NCI-H1105 treated with DMSO at 0.1 percent for 48 hours (cell line): ENCODE measurements at regions not wholly inside any gene's neighbourhood (a gene's known extent, or its start where the extent isn't known, plus 50 kb on each side); places are given as distances from the start of the nearest gene placed in this dataset.
A peak's percentile ranks its signal among the peaks of the same experiment; 100 is the strongest.

Experiments
- DNase-seq: peaks from one replicate; lab custom pipeline; 2025; lab: John Stamatoyannopoulos, UW

DNA sequence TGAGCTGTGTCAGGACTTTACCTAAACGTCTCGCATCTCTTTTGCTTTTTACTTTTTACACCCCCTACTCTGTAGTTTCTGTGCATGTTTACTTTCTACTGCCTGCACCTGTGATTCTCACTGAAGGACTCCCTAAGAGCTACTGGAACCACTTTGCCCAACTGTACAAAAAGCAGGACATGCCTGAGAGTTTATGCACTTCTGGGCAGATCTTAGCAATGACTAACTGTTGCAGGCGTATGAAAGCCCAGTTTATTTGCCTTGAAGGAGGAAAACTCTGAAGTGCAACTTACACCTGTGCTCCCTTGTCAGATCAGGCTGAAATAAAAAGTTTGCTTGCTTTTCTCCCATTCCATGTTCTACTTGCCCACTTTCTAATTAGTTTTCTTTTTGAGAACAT, 467.0 kb upstream of the USP24 start:
- DNase-seq, result no peak

DNA sequence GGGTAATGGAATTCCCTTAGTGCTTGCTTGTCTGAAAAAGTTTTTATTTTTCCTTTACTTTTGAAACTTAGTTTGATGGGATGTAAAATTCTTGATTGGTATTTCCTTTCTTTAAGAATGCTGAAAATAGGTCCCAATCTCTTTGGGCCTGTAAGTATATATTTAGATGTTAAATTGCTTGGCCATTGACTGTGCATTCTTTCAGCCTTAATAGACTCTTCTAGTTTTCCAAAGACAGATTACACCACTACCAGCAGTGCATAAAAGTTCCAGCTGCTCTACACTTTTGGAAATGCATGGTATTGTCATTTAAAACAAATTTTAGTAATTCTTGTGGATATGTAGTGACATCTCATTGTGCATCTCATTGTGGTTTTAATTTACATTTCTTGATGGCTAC, 464.8 kb upstream of the USP24 start:
- no peak for DNase-seq

DNA sequence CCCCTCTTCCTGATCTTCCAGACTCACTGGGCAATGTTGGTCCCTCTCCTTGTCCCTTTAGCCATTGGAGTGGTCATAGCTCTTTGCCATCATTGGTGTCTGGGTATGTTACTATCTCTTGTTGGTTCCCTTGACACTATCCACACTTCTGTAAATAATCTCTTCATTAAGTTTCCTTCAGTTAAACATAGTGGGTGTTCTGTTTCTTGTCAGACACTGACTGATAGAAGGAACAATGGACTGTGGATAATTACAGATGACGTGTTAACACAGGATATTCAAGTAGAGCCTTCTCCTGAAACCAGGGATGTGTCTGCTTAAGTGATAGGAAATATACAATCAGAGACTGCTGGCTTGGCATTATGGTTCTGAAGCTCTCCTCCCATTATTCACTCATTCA, 458.3 kb upstream of the USP24 start:
- DNase-seq, result no peak

DNA sequence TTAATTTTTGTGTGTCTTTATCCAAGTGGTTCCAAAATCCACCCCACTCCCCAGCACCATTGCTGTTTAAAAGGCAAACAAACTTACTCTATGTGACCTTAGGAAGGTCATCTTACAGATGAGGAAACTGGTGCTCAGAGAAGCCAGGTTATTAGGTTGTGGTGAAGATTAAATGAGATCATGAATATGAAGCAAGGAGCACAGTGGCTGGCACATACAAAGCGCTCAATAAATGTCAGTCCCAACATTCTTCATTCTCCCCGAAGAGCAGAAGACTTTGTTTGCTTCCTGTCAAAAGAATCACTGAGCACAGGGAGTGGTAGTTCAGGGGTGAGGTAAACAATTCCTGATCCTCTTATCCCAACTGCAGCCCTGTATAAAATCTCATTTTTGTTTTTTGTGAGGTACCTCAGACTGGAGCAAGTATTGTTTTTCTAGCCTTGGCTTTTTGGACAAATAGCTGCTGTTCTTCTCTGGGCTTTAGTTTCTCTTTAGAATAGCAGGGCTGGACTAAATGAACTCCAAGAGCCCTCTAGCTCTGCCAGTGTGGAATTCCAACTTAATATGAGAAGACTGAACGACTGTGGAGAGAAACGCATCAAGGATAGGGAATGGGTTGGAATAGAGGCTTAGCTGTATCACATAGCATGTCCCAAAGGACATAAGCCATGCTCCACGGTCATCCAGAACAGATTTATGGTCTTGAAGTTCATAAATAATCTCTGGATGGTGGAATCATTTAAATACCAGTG, 455.3 kb upstream of the USP24 start:
- DNase-seq, result no peak

DNA sequence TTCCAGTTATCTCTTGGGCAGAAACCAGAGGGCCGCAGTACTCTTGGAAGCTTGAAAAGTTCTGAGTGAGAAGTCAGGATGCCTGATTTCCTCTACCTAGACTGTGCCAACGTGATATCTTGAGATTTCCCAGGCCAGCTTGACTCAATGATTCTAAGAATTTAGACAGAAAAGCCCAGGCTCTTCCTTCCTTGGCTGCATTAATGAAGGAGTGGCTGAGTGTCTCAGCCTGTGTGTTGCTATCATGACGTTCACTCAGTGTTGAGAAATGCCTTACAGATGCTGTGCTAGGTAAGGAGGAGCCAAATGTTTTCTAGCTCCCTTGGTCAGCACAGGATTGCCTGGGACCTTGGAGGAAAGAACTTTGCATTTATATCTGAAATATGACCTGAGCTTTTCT, 454.1 kb upstream of the USP24 start:
- DNase-seq, result no peak

DNA sequence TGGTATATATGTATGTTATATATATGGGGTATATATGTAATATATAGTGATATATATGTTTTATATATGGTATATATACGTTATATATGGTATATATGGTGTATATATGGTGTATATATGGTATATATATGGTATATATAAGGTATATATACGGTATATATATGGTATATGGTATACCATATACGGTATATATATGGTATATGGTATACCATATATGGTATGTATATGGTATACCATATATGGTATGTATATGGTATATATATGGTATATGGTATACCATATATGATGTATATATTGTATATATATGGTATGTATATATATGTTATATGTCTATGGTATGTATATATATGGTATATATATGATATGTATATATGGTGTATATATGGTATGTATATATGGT, 447.7 kb upstream of the USP24 start:
- DNase-seq, result no peak

DNA sequence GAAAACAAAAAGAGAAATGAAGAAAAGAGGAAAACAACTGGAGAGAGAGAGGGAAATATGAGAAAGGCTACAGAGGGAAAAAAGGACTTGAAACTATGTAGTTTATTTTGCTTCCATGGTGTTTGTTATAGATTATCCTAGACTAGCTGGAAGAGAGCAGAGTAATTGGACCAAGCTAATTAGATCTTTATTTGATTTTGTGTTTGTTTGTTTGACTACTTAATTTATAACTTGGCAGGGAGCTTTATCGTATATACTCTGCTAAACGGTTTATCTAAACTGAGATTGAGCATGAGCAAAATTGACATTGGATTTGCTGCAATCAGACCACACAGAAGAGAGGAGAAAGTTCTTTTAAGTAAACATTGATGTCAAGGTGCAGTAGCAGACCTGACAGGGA, 443.8 kb upstream of the USP24 start:
- peak; percentile 43 for DNase-seq

DNA sequence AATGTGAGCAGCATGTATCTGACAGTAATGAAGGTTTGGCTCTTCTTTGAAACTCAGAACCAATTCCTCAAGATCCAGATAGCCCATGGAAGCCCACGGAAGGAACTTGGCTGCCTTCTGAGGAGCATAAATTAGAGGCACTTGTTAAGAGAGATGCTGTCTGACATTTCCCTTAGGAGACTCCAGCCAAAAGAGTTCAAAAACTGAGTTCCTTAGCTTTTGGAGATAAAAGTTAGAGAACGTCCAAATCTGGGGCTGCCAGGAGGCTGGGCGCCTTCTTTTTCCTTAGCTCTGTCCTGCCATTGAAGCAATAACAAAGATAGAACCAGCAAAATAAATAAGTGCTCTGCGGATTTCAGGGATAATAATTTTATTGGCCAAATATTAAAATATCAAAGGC, 439.6 kb upstream of the USP24 start:
- no peak for DNase-seq

DNA sequence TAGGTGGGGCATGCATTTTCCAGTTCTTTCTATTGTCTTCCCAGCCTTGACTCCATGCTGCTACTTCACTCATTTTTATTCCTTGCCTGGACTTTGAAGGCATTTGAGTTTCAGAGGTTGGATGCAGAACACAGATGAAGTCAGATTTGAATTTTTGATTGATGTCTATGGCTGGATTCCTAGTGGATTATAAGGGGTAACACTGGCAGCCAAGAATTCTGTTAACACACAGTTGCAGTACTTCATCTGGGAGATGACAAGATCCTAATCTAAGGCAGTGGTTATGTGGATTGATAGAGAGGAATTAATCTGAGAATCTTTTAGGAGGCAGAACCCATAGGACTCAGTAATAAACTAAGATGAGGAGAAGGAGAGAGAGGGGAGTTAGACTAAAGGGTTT, 439.0 kb upstream of the USP24 start:
- DNase-seq, result no peak

DNA sequence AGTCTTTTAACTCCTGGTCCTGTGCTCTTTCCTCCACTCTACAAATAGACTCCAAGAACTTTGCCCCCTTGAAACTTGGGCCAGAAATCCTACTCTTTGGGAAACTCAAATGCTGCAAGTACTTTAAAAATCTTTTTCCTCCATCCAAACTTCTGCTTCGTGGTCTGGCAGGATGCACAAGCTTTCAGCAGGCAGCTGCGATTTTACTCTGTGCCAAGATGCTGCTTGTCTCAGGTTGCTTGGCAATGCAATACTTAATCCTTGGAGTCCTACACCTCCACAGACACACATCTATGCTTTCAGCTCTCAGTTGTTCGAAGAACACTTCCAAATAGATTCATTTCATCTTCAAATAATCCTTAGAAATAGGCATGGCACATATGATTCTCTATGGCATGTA, 435.3 kb upstream of the USP24 start:
- no peak for DNase-seq

DNA sequence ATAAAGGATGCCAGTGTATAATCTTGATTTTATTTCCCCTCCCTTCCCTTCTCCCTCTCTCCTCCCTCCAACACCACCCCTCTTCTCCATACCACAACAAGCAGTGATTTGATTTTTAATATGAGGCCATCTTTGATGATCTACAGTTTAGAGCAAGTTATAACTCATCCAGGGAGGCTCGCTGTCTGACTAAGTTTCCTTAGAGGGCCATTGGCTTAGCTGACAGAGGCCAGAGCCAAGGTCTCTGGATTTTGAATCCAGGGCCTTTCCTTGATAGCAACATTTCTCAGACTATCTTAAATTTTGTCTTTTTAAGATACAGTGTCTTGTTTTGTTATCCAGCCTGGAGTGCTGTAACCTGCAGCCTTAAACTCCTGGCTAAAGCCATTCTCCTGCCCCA, 431.0 kb upstream of the USP24 start:
- DNase-seq, result no peak

DNA sequence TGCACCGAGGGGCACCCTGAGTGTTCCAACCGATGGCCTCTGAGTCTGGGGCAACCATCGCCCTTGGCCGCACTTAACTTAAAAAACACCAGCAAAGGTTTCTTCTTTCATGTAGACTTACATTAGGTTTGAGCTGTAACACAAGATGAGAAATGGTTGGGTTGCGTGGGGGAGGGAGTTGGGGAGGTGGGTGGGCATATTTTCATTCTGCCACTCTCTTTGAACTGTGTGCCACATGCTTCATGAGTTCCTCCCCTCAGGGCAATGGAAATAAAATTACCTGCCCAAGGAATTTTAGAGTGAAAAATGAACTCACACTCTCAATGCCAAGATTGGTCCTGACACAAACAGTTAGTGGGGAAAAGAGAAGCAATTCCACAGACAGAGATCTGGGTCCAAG, 430.1 kb upstream of the USP24 start:
- DNase-seq, result no peak

DNA sequence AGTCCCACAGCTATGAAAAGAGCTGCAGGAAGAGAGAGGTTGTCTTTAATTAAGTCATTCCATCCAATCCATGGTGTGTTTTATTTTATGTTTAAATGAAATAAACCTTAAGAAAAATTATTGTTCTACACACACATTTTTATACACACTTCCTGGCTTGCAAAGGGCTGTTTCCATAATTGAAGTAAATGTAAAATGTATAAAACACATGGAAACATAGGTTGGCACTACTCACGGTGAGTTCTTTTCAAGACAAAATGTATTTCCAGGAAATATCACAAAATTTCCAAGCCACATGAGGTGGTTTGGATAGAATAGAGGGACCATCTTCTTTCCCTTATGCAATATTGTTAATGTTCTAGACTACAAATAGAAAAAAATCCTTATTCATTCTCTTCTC, 426.8 kb upstream of the USP24 start:
- no peak for DNase-seq

DNA sequence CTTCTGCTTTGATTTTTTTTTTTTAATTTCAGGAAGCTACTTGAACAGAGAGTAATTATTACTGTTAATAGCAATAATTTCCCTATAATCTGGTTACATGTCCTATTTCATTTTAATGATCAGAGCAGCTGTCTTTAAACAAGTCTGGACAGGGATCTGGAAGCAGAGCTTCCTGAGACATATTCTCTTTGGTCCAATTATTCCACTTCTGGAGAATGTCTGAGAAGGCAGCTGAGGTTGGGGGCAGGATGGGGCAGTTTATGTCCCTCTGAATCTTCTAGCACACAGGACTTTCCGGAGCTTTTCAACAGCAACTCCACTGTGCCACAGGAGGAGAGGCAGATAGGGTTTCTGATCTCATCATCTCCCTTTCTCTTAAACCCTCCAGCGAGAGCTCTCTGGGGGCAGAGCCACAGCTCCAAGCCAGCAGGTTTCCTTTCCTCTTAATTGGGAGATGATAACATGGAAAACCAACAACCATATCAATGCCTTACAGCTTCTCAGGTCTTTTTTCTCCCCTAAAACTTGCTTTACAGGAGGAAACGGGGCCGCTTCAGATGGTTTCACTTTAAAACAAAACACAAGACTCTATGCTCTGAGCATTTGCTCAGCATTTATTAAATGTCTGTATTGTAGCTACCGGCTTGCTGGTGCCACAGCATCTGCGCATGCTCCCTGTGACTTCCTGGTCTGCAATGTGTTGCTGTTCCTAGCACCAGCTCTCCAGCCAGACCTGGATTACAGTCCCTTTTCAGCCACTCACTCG, 425.7 kb upstream of the USP24 start:
- DNase-seq, result peak; percentile 83

DNA sequence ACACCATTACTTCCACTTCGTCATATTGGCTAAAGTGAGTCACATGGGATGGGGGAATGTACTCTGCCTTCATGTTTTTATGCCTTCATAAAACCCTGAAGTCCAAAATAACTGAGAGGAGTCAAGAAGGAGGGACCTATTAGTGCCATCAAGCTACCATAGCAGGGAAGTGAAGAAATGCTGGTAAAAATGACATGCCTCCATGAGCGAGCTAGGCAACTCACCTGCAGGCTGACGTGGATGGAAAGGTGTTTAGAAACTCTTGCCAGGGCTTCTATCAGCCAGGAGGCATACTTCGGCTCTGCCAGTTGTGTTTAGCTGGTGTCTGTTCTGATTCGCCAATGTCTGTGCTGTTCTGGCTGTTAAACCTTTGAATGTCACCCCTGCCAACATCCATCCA, 424.4 kb upstream of the USP24 start:
- DNase-seq, result no peak

DNA sequence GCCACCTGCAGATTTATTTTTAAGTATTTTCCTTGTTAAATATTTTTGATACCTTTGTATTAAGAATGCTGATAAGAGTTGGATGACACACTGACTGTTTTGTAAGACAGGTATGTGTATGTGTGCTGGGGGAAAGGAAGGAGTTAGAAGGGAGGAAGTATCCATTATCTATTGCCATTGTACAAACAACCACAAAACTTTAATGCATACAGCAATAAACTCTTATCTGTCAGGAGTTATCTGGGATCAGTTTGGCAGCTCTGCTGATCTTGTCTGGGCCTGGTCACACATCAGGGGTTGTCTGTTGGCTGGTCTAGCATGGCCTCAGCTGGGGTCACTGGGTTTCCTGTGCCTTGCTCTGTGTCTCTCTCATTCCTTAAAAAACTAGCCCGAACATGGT, 423.9 kb upstream of the USP24 start:
- no peak for DNase-seq

DNA sequence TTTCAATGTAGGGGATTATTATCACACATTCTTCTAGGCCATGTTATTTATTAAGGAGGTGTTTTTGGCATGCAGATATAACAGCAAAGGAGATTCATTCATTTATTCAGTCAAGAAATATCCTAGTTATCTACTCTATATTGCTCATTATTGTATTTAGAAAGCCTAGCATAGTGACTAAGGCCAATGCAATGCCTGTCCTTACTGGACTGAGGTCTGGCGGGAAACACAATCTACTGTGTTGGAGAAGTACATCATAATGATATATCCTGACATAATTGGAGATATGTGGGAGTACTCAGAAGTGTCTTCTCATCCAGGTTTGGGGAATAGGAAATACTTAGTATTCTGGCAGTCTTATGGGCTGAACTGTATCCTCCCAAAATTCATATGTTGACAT, 421.5 kb upstream of the USP24 start:
- DNase-seq, result no peak

DNA sequence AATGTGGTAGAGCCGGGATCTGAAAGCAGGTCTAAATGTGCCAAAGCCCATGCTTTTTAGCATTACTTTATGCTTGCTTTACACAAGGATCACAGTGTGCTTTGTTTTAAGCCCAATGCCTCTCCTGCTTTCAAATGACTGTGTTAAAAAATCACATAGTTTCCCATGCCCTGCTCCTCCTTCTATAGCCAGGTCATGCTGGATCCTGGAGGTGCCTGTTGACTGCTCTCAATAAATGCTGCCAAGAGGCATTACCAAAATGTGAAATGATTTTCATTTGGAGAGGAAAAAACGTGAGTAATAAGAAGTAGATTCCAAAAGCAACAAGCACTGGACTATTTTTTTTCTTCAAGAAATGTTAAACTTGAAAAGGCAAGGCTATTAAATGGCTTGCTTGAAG, 420.7 kb upstream of the USP24 start:
- DNase-seq, result no peak

DNA sequence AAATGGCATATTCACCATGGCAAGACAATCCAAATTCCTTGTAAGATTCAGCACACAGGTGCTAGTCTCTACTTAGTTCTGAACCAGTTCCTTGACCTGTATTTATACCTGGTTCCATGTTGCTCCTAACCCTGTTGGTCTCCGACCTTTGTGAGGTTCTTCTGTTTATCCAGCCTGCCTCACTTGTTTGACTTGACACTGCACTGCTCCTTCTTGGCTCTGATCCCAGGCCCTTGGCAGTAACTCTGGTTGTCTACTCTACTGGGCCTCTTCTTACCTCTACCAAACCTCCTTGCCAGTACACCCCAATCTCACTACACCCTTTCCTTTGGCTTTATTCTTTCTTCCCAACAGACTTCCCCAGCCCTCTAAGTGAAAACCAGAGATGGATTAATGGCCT, 419.4 kb upstream of the USP24 start:
- no peak for DNase-seq

DNA sequence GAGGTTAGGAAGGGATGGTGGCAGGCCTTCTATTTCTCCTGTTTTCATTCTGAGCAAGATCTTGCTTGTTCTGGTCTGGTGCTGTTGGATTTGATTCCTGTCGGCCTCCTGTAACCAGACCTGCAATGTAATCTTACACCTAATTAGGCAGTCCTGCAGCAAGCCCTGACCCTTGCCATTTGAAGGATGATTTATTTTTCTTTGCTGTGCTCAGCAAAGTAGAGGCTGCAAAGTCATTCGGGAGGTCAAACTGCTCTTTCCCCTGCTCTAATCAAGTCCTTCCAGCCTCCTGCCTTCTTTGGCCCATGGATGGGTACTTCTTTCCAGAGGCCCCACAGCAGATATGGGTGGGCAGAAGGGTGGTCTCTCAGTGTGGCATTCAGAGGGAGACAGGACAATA, 417.7 kb upstream of the USP24 start:
- DNase-seq, result no peak

DNA sequence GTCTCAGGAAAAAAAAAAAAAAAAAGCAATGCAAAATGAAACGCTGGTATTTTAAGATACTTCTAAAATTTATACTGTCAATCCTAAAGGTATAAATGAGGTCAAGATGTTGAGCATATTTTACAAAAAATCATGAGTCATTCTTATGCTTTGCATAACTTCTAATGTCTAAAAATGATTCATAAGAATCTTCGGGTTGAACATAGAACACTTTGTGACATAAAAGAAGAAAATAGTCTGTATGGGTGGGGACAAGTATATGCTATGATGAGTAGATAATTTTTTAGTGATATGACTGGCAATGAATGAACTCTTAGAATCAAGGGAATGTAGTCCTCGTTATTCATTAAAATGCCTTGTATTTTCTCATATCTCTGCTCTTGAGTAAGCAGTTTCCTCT, 416.9 kb upstream of the USP24 start:
- no peak for DNase-seq

DNA sequence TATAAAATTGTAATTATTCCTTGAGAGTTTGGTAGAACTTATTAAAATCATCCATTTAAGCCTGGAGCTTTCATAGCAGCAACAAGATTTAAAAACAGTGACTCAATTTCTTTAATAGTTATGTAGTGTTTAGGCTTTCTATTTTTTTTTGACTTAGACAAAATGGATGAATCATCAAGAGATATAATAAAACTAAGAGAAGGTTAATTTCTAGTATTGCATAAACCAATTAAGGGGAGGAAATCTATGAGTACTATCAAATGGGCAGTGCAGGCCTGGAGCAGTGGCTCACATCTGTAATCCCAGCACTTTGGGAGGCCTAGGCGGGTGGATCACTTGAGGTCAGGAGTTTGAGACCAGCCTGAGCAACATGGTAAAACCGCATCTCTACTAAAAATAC, 416.3 kb upstream of the USP24 start:
- no peak for DNase-seq

DNA sequence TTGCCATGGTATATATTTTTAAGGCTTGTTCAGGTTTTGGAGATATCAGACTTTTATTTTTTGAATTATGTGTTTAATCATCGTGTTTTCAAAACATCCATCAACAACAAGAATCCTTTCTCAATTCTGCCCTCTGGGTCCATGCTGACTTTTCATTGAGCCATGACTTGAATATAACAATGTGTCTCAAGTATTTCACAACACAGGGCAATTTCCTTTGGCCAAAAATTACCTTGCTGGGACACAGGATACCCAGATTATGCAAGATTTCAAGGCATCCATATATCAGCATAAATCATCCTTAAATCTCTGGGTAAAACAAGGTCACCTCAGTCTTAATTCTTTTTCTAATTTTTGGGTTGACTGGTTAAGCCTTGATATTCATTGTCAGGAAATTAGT, 411.2 kb upstream of the USP24 start:
- no peak for DNase-seq

DNA sequence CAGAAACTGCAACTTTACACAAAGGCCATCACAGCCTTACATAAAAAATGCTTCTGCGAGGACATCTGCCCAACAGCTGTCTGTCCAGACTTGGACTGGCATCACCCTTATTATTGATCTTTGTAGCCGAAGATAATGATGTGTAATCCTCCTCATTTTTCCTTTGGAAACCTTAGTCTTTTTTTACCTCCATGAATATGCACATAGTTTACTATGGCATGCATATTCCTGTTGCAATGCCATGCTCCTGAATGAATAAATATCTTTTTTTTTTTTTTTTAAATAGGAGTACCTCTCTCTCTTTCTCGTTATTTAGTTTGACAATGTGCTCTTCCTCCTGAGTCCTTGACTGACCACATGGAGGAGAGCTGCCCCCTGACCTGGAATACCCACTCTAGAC, 409.6 kb upstream of the USP24 start:
- DNase-seq, result no peak
